ENCODE measurements at regions not wholly inside any gene's neighbourhood (a gene's known extent, or its start where the extent isn't known, plus 50 kb on each side); places are given as distances from the start of the nearest gene placed in this dataset.
A peak's percentile ranks its signal among the peaks of the same experiment; 100 is the strongest.

DNA sequence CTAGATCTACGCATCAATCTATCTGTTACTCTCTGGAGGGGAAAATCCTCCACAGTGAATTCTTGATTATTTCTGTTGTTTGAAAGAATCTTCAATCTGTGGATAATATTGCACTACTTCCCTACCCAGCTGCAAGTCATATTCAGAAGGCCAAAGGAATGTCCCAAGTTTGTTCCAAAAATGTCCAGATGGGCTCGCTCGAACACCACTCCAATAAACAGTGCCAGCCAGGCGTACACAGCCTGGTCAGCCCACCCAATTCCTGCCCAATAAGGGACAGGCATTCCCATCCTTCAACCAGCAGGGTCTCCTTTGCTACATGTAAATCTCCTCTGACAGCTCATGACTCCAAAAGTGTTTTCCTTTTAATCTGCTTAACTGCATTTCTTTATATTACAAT lies 80.7 kb upstream of the GPM6B start:
- no peaks in the 10 kb centered on the region for H3K36me3 ChIP-seq
- ATAC-seq: no peak
- DNase-seq: no peak
- no peak overlapping the region for H3K27ac ChIP-seq
- H3K4me1 ChIP-seq: no peaks in the 10 kb centered on the region
- intact Hi-C loops (cut with DNase I): no loop called here
- no peak for TF ChIP-seq CTCF (IDR thresholded peaks at IDR 0.05)
- H3K27me3 ChIP-seq: no peaks in the 10 kb centered on the region
- H3K4me3 ChIP-seq: no peak overlapping the region
- H3K9me3 ChIP-seq: no peaks in the 10 kb centered on the region

DNA sequence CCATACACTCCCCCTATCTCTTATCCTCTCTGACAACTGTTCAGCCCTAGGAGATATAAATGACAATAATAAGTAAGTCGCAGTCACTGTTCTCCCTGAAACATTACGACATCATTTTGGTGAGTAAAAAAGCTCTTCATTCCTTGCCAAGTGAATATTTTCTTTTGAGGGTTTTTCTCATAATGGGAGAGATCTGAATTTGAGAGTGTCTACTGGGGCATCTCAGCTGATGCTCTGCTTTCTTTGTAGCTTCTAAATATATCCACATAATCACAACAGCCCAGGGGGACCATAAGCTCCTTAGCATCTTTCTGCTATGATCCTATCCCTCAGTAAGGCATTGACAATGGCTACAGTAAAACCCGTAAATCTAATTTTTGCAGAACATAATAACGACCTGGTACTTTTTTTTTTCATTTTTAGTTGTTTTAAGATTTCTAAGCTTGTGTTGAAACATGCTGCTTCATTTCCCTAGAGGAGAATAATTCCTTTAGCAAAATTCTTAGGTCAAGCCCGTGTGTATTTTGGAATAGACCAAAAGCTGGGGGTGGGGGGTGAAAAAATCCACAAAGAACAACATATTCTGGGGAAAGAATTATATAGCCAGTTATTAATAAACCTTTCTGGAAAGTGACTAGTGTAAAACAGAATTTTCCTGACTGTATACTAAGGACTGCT lies 78.1 kb upstream of the GPM6B start:
- no peaks in the 10 kb centered on the region for H3K36me3 ChIP-seq
- H3K4me1 ChIP-seq: no peaks in the 10 kb centered on the region
- H3K9me3 ChIP-seq: no peaks in the 10 kb centered on the region
- TF ChIP-seq CTCF (IDR thresholded peaks at IDR 0.05): no peak
- no peak for DNase-seq
- intact Hi-C loops (cut with DNase I): no loop called here
- H3K27me3 ChIP-seq: no peaks in the 10 kb centered on the region
- H3K4me3 ChIP-seq: no peak overlapping the region
- H3K27ac ChIP-seq: no peak overlapping the region
- no peak for ATAC-seq

- no peak for ATAC-seq
- H3K27me3 ChIP-seq: no peaks in the 10 kb centered on the region
- no peaks in the 10 kb centered on the region for H3K36me3 ChIP-seq
- no peaks in the 10 kb centered on the region for H3K4me1 ChIP-seq
- no peak overlapping the region for H3K27ac ChIP-seq
- H3K4me3 ChIP-seq: no peak overlapping the region
- DNase-seq: no peak
- H3K9me3 ChIP-seq: no peaks in the 10 kb centered on the region
- no peak for TF ChIP-seq CTCF (IDR thresholded peaks at IDR 0.05)
- intact Hi-C loops (cut with DNase I): no loop called here
These were observed 76.9 kb upstream of the GPM6B start for GRCh38 chrX:13893826-13894225.

- Histone ChIP-seq H3K36me3 (no peaks in the 10 kb centered on the region), H3K4me1 (no peaks in the 10 kb centered on the region), H3K9me3 (no peaks in the 10 kb centered on the region), H3K27ac (no peak overlapping the region), H3K4me3 (no peak overlapping the region), H3K27me3 (no peaks in the 10 kb centered on the region)
- TF ChIP-seq CTCF (IDR thresholded peaks at IDR 0.05): no peak
- ATAC-seq (no peak), DNase-seq (no peak)
- intact Hi-C loops (cut with DNase I): no loop called here
These were observed 76.0 kb upstream of the GPM6B start for GRCh38 chrX:13892856-13893255.

DNA sequence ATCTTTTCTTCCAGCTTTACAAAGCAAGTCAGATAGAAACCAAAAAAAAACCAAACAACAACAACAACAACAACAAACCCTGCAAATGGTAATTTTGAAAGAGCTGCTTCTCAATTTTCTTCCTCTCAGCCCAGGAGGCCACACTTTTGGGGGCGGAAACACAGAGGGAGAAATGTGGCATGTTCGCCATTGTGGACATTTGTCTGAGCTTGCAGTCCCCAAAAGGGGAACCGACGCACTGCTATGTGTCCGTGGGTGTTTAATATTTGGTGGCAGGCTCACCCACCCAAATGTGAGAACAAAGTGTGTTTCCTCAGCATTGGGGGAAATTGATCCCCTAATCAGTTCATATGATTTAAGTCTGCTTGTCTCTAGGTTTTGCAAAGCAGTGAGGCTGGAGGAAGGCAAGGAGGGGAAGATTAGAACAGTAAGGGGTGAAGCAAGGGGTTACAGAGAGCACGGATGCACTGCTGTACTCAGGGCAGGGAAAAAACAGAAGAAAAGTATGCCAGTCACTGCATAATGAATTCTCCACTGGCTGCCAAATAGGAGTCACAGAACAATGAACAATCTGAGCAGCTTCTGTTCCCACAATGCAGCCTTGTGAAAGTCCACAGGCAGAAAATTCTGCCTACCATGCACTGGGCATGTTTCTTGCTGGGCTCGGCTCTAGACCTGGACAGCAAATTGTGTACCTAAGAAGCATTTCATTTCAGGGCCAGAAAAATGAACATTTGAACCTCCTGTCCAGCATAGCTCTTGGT lies 74.7 kb upstream of the GPM6B start:
- Histone ChIP-seq H3K27ac (no peak overlapping the region), H3K9me3 (no peaks in the 10 kb centered on the region), H3K4me3 (no peak overlapping the region), H3K4me1 (no peaks in the 10 kb centered on the region), H3K27me3 (no peaks in the 10 kb centered on the region), H3K36me3 (no peaks in the 10 kb centered on the region)
- intact Hi-C loops (cut with DNase I): no loop called here
- DNase-seq (no peak), ATAC-seq (peak; percentile 34)
- TF ChIP-seq CTCF (IDR thresholded peaks at IDR 0.05): no peak

All from upper lobe of right lung (tissue), 1 donor.